Endothelial cell of umbilical vein (primary cell): ENCODE measurements at regions not wholly inside any gene's neighbourhood (a gene's known extent, or its start where the extent isn't known, plus 50 kb on each side); places are given as distances from the start of the nearest gene placed in this dataset.

Experiments used
- BruUV-seq: library from RNA; stranded (reverse); fragments of 400-500 nt; replicated peaks from 2 replicates; lab custom pipeline; 2021; lab: Mats Ljungman, UMichigan
- CTCF ChIA-PET: fragments of 300-600, 350-600 bp; sonication (Branson Sonifier 250); formaldehyde crosslinking; loops from one replicate; lab custom pipeline; 2021; ENCODE audit warnings: antibody characterized with exemption, inconsistent platforms; lab: Charles Lee
- POLR2A ChIA-PET: fragments of 300-600, 350-600 bp; sonication (Branson Sonifier 250); formaldehyde crosslinking; loops from one replicate; lab custom pipeline; 2021; ENCODE audit warnings: antibody characterized with exemption, inconsistent platforms; lab: Charles Lee
- DNase-seq: peaks from one replicate; pipeline ENCODE4 v3.0.0-alpha.2; 2011; ENCODE audit warnings: low read depth, low spot score
- FAIRE-seq: peaks from 2 replicates; lab custom pipeline; 2011; peaks lifted over from hg19 to GRCh38; lab: Jason Lieb, UNC
- H2AFZ ChIP-seq: 2 replicates; pipeline ENCODE4 v1.6.0; 2012; ENCODE audit warnings: low read depth, low read length, control low read depth, inconsistent platforms
- H3K27ac ChIP-seq: 2 replicates; pipeline ENCODE4 v1.5.1; 2011; ENCODE audit warnings: low read depth, mild to moderate bottlenecking, control low read depth, low read length, moderate library complexity; ENCODE audit not compliant: insufficient read depth
- H3K27me3 ChIP-seq, 2 experiments: 2 replicates each; pipeline versions ENCODE4 v1.6.0 to v1.6.1; 2011; ENCODE audit warnings: low read length in 2 of 2, mixed read lengths in 1 of 2; ENCODE audit not compliant: control insufficient read depth in 2 of 2, insufficient read depth in 2 of 2
- H3K36me3 ChIP-seq, 2 experiments: 2 replicates in 1 of 2; 3 replicates in 1 of 2; pipeline ENCODE4 v1.5.1; 2011; ENCODE audit warnings: low read length in 2 of 2, mild to moderate bottlenecking in 1 of 2, moderate library complexity in 1 of 2; ENCODE audit not compliant: control insufficient read depth in 2 of 2, insufficient read depth in 2 of 2; ENCODE audit errors: extremely low read depth in 1 of 2
- H3K4me1 ChIP-seq: 3 replicates; pipeline ENCODE4 v1.5.1; 2011; ENCODE audit warnings: mild to moderate bottlenecking, low read length; ENCODE audit not compliant: control insufficient read depth, insufficient read depth; ENCODE audit errors: extremely low read depth
- H3K4me2 ChIP-seq: 2 replicates; pipeline ENCODE4 v1.6.1; 2011; ENCODE audit warnings: low read length, control low read depth, mixed read lengths; ENCODE audit not compliant: insufficient read depth
- H3K4me3 ChIP-seq, 3 experiments: fragments of 200-600 bp in 1 of 3; sonication (generic), shearing (Covaris generic) in 1 of 3; replicated peaks in 1 of 3; 2 replicates each; pipeline ENCODE4 v1.5.1; 2011 to 2016; ENCODE audit warnings: control low read depth in 3 of 3, low read length in 3 of 3, mild to moderate bottlenecking in 2 of 3, inconsistent platforms in 1 of 3, low read depth in 1 of 3, moderate library complexity in 1 of 3; ENCODE audit not compliant: insufficient read depth in 1 of 3
- H3K79me2 ChIP-seq: 2 replicates; pipeline ENCODE4 v1.6.0; 2012; ENCODE audit warnings: low read length, inconsistent platforms; ENCODE audit not compliant: control insufficient read depth, insufficient read depth
- H3K9ac ChIP-seq: replicated peaks from 2 replicates; pipeline ENCODE3; 2011; ENCODE audit warnings: low read length, control low read depth; ENCODE audit not compliant: insufficient read depth; ENCODE audit errors: extremely low read depth
- H3K9me1 ChIP-seq: replicated peaks from 3 replicates; pipeline ENCODE4 v1.6.0; 2011; ENCODE audit warnings: mild to moderate bottlenecking, low read length; ENCODE audit not compliant: control insufficient read depth, insufficient read depth; ENCODE audit errors: extremely low read depth
- H3K9me3 ChIP-seq: replicated peaks from 2 replicates; pipeline ENCODE4 v1.5.1; 2012; ENCODE audit warnings: low read length, inconsistent platforms; ENCODE audit not compliant: control insufficient read depth, insufficient read depth
- H4K20me1 ChIP-seq: replicated peaks from 2 replicates; pipeline ENCODE3; 2011; ENCODE audit warnings: mild to moderate bottlenecking, low read length; ENCODE audit not compliant: control insufficient read depth, insufficient read depth; ENCODE audit errors: extremely low read depth
- EZH2 ChIP-seq: IDR thresholded peaks from 2 replicates; pipeline ENCODE4 v1.6.1; 2012; ENCODE audit warnings: borderline replicate concordance, low read depth, mild to moderate bottlenecking, moderate library complexity, low read length, inconsistent platforms; ENCODE audit not compliant: severe bottlenecking
- FOS ChIP-seq: IDR thresholded peaks from 2 replicates; pipeline ENCODE4 v1.6.1; 2011; ENCODE audit warnings: mild to moderate bottlenecking, low read length, moderate library complexity, borderline replicate concordance; ENCODE audit not compliant: insufficient read depth
- GATA2 ChIP-seq: IDR thresholded peaks from 2 replicates; pipeline ENCODE4 v1.7.0; 2011; ENCODE audit warnings: low read depth, mild to moderate bottlenecking, moderate library complexity, mixed read lengths, low read length; ENCODE audit not compliant: insufficient read length, insufficient read depth
- JUN ChIP-seq: IDR thresholded peaks from 2 replicates; pipeline ENCODE4 v1.6.1; 2011; ENCODE audit warnings: borderline replicate concordance, low read depth; ENCODE audit not compliant: insufficient read length, insufficient read depth
- MYC ChIP-seq: IDR thresholded peaks from one replicate; pipeline ENCODE4 v1.6.1; 2011; ENCODE audit warnings: mild to moderate bottlenecking, low read depth, low read length
- POLR2A ChIP-seq: IDR thresholded peaks from 2 replicates; pipeline ENCODE4 v1.6.1; 2012; ENCODE audit warnings: low read depth, mild to moderate bottlenecking, control low read depth, low read length
- POLR2AphosphoS5 ChIP-seq: IDR thresholded peaks from 2 replicates; pipeline ENCODE4 v1.6.1; 2012; ENCODE audit warnings: low read depth, mild to moderate bottlenecking, control low read depth, low read length, moderate library complexity; ENCODE audit not compliant: insufficient read depth
- dilution Hi-C: fragments of 300-500 bp; cut with MboI; formaldehyde crosslinking; loops from one replicate; pipeline ENCODE4 v1.15.0; 2019; ENCODE audit warnings: low sequenced_read_pairs; ENCODE audit not compliant: extremely low pct_ligation_motif_present
- intact Hi-C: fragments of 100-400 bp; cut with micrococcal nuclease; formaldehyde crosslinking; loops from one replicate; pipeline ENCODE4 v1.10.0; 2022
- TF ChIP-seq, protein P1 (sequence below), 2 donors: IDR thresholded peaks; 1 replicate in 1 of 2; 2 replicates in 1 of 2; pipeline ENCODE4 v1.5.1; 2011; ENCODE audit warnings: low read length in 2 of 2, mild to moderate bottlenecking in 2 of 2, moderate library complexity in 2 of 2, control low read depth in 1 of 2, inconsistent platforms in 1 of 2, low read depth in 1 of 2; ENCODE audit not compliant: insufficient read depth in 1 of 2; ENCODE audit errors: extremely low read depth in 1 of 2
- TF ChIP-seq, protein P2 (sequence below): IDR thresholded peaks from 2 replicates; pipeline ENCODE4 v1.6.1; 2011; ENCODE audit not compliant: insufficient read depth, insufficient read length

- dilution Hi-C loops: no loop called here
- POLR2A ChIA-PET: no interaction called here
These were observed 438.7 kb downstream of the MBD2 start for GRCh38 chr18:53785811-53786210.

More at GRCh38 chr18:53785811-53786210, 438.7 kb downstream of the MBD2 start:
- Histone ChIP-seq H4K20me1 (no peaks in the 10 kb centered on the region), H3K4me2 (no peak overlapping the region), H3K9ac (no peak overlapping the region), H3K9me3 (peaks cover 3% of the 10 kb centered on the region), H3K4me1 (no peaks in the 10 kb centered on the region), H3K4me3 (no peak overlapping the region), H3K9me1 (no peaks in the 10 kb centered on the region), H3K27me3 (no peaks in the 10 kb centered on the region), H3K79me2 (no peaks in the 10 kb centered on the region), H3K27ac (no peak overlapping the region), H3K36me3 (no peaks in the 10 kb centered on the region), H2AFZ (no peak overlapping the region)
- FAIRE-seq (no peak), DNase-seq (no peak)
- CTCF ChIA-PET: no interaction called here
- intact Hi-C loops: no loop called here
- TF ChIP-seq, protein P1, sequence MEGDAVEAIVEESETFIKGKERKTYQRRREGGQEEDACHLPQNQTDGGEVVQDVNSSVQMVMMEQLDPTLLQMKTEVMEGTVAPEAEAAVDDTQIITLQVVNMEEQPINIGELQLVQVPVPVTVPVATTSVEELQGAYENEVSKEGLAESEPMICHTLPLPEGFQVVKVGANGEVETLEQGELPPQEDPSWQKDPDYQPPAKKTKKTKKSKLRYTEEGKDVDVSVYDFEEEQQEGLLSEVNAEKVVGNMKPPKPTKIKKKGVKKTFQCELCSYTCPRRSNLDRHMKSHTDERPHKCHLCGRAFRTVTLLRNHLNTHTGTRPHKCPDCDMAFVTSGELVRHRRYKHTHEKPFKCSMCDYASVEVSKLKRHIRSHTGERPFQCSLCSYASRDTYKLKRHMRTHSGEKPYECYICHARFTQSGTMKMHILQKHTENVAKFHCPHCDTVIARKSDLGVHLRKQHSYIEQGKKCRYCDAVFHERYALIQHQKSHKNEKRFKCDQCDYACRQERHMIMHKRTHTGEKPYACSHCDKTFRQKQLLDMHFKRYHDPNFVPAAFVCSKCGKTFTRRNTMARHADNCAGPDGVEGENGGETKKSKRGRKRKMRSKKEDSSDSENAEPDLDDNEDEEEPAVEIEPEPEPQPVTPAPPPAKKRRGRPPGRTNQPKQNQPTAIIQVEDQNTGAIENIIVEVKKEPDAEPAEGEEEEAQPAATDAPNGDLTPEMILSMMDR (IDR thresholded peaks at IDR 0.05; ENCODE audit: extremely low read depth in 1 of 2, insufficient read depth in 1 of 2, low read depth in 1 of 2, low read length in 2 of 2): no peak
- no peak for TF ChIP-seq FOS
- TF ChIP-seq JUN: no peak
- no peak for TF ChIP-seq POLR2AphosphoS5
- TF ChIP-seq, protein P2, sequence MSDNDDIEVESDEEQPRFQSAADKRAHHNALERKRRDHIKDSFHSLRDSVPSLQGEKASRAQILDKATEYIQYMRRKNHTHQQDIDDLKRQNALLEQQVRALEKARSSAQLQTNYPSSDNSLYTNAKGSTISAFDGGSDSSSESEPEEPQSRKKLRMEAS: no peak
- no peak for TF ChIP-seq GATA2
- TF ChIP-seq POLR2A: no peak
- TF ChIP-seq EZH2: no peak
- no peak for TF ChIP-seq MYC
- BruUV-seq: no TSS peak
